GM13977 (cell line): ENCODE measurements at regions not wholly inside any gene's neighbourhood (a gene's known extent, or its start where the extent isn't known, plus 50 kb on each side); places are given as distances from the start of the nearest gene placed in this dataset.
"Not testable (repeated sequence)": the region's sequence is repeated elsewhere in the genome, so short reads cannot be mapped to it uniquely, and the experiment has no call there.

Experiments used
- DNase-seq: peaks from one replicate; pipeline ENCODE4 v3.0.0; 2012; ENCODE audit warnings: low spot score
- in situ Hi-C: fragments of 300-500 bp; cut with MboI; formaldehyde crosslinking; loops from one replicate; pipeline ENCODE4 v1.12.0; 2022; ENCODE audit warnings: low sequenced_read_pairs, low pct_unique_long_range_greater_than_20kb, mixed read lengths, inconsistent platforms; ENCODE audit not compliant: unreplicated experiment
- TF ChIP-seq, protein P1 (sequence below): IDR thresholded peaks from 2 replicates; pipeline ENCODE4 v1.5.1; 2012; ENCODE audit warnings: mild to moderate bottlenecking, control low read depth; ENCODE audit not compliant: insufficient read depth; ENCODE audit errors: extremely low read depth, missing control alignments

DNA sequence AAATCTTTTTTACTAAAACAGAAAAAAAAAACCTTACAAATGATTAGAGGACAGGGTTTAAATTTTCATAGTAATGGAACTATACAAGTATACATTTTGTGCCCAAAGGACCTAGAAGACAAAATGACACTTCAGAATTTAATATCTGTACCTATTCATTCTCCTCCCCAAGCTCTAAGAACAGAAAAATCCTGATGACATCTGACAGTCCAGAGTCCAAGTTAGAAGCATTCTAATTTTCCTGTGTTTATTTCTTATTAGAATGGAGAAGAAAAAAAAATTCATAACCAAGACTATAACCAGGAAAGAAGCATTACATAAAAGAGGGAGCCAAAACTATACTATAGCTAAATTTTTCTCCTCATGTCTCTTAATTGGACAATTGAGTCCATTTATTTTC is 138.9 kb upstream of the SLC13A1 start:
- TF ChIP-seq, protein P1, sequence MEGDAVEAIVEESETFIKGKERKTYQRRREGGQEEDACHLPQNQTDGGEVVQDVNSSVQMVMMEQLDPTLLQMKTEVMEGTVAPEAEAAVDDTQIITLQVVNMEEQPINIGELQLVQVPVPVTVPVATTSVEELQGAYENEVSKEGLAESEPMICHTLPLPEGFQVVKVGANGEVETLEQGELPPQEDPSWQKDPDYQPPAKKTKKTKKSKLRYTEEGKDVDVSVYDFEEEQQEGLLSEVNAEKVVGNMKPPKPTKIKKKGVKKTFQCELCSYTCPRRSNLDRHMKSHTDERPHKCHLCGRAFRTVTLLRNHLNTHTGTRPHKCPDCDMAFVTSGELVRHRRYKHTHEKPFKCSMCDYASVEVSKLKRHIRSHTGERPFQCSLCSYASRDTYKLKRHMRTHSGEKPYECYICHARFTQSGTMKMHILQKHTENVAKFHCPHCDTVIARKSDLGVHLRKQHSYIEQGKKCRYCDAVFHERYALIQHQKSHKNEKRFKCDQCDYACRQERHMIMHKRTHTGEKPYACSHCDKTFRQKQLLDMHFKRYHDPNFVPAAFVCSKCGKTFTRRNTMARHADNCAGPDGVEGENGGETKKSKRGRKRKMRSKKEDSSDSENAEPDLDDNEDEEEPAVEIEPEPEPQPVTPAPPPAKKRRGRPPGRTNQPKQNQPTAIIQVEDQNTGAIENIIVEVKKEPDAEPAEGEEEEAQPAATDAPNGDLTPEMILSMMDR, result no peak
- in situ Hi-C loops, result no loop called here
- no peak for DNase-seq

DNA sequence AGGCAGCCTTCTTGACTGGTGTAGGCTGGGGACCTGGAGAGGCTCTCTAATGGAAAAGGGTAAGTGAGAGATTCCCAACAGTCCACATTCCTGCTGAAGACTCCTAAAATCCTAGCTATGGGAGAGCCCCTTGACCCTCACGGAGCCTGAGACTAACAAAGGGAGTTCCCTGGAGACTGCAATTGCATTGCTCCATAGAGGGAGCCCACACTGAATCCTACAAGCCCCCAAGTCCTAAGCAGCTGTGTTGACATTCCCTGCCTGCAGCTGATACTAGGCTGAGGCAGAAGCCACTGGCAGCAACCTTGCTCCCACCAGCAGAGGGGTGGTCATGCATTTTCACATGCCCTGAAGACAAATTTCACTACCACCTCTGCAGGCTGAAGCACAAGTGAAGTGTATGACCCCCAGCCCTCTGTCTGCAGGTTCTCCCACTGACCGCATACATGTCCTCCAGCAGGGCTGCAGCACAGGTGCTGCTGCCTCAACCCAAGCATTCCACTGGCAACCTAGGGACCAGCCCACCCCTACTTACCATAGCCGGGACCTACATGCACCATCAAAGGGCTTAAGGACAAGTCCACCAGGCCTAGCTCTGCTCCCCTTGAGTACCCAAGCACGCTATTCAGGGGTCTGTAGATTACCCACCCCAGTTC is 130.3 kb upstream of the SLC13A1 start:
- TF ChIP-seq, protein P1, result no peak
- DNase-seq, result no peak
- in situ Hi-C loops, result no loop called here

DNA sequence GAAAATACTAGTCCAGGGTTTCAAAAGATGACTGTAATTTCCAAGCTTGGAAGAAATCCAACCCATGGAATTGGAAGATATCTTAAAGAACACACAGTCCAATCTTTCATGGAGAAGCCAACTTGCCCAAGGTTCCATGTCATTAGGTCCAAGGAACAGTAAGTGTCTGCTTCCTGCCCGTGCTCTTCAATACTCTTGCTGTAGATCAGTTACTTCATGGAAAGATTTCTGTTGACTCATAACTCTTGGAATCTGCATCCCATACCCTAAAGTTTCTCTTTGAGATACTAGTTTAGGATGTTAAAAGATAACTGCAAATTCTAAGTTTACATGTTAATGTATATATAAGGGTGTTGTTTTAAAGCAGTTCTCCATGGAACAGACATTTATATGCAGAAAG is 127.9 kb upstream of the SLC13A1 start:
- in situ Hi-C loops, result no loop called here
- TF ChIP-seq, protein P1, result no peak
- no peak for DNase-seq

DNA sequence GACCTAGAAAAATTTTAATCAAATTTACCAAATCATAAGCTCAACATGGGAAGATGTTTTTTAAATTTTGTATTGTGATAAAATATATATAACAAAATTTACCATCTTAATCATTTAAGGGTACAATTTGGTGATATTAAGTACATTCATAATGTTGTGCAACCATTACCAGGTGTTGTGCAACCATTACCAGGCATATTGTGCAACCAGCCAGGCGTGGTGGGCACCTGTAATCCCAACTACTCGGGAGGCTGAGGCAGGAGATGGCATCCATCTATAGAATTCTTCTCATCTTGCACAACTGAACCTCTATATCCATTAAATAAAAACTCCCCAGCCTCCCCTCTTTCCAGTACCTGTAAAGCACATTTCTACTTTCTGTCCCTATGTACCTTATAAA is 124.5 kb upstream of the SLC13A1 start:
- DNase-seq, result no peak
- in situ Hi-C loops, result no loop called here
- TF ChIP-seq, protein P1, result no peak

DNA sequence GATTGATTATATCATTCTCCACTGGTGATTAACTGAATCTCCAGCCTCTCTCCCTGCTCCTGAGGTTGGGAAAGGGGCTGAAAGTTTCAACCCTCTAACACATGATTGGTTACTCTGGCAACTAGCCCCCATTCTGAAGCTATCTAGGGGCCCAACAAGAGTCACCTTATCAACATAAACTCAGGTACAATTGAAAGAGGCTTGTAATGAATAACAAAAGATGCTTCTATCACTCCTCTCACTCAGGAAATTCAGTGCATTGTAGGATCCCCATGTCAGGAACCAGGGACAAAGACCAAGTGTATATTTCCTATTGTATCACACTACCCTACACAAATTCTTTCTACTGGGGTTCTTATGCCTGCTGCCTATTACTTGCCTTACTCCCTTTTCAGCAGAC is 123.9 kb upstream of the SLC13A1 start:
- DNase-seq, result no peak
- in situ Hi-C loops, result no loop called here
- TF ChIP-seq, protein P1, result no peak

DNA sequence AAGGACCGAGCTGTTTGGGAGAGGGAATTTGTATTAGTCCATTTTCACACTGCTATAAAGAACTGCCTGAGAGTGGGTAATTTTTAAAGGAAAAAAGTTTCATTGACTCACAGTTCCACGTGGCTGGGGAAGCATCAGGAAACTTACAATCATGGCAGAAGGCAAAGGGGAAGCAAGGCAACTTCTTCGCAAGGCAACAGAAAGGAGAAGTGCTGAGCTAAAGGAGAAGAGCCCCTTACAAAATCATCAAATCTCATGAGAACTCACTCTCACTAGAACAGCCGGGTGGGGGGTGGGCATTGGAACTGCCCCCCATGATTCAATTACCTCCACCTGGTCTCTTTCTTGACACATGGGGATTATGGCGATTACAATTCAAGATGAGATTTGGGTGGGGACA is 121.8 kb upstream of the SLC13A1 start:
- DNase-seq, in situ Hi-C loops: not testable (repeated sequence)

DNA sequence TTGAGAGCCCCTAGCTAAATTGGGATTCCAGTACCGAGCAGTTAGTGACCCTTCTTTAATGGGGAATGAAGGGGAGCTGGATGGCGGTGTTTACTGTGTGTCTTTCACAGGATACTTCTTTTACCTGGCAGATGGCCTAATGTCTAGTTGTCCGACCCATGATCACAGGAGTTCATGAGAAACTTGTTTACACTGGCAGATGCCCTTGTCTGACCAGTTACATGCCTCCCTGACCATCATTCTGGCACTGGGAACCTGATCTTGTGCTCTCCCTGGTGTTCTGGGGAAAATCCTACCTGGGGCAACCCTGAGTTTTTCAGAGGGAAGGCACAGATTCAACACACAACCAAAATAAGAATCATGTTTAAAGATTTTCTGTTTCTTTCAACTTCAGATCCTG is 120.1 kb upstream of the SLC13A1 start:
- no peak for DNase-seq
- TF ChIP-seq, protein P1, result no peak
- in situ Hi-C loops, result no loop called here
